RWPE1 (cell line): ENCODE measurements at regions not wholly inside any gene's neighbourhood (a gene's known extent, or its start where the extent isn't known, plus 50 kb on each side); places are given as distances from the start of the nearest gene placed in this dataset.

Experiments used
- CTCF ChIA-PET: fragments of 350-600 bp; sonication (Branson Sonifier 250); formaldehyde crosslinking; extraction: SDS; loops from one replicate; lab custom pipeline; 2021; lab: Yijun Ruan, JAX
- POLR2A ChIA-PET: fragments of 400-600 bp; formaldehyde crosslinking; extraction: SDS; loops from one replicate; lab custom pipeline; 2020; ENCODE audit warnings: antibody characterized with exemption; ENCODE audit not compliant: low non-redundant PET; lab: Yijun Ruan, JAX
- DNase-seq: peaks from one replicate; pipeline ENCODE4 v3.0.0; 2012; ENCODE audit warnings: low spot score
- H3K27ac ChIP-seq: fragments of 450-650 bp; 2 replicates; pipeline ENCODE4 v1.5.1; 2017
- TF ChIP-seq, protein P1 (sequence below): fragments of 450-650 bp; conservative IDR thresholded peaks from 2 replicates; pipeline ENCODE4 v1.5.1; 2017; ENCODE audit warnings: low read depth, mild to moderate bottlenecking

DNA sequence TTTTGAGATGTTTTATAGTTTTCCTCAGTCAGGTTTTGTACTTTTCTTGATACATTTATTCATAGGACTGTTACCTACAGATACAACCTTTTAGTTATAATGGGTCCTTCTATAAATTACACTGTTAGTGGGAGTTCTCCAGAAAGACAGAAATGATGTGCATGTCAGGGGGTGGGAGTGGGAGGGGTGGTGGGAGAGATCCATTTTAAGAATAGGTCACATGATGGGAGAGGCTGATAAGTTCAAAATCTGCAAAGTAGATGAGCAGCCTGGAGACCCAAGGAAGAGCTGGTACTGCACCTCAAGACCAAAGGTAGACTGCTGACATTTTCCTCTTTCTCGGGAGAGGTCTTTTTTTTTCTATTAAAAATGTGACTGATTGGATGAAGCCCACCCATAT, 408.0 kb upstream of the GJE1 start:
- ChIA-PET CTCF (no interaction called here), POLR2A (no interaction called here)
- H3K27ac ChIP-seq, result no peak overlapping the region
- no peak for DNase-seq
- TF ChIP-seq, protein P1, sequence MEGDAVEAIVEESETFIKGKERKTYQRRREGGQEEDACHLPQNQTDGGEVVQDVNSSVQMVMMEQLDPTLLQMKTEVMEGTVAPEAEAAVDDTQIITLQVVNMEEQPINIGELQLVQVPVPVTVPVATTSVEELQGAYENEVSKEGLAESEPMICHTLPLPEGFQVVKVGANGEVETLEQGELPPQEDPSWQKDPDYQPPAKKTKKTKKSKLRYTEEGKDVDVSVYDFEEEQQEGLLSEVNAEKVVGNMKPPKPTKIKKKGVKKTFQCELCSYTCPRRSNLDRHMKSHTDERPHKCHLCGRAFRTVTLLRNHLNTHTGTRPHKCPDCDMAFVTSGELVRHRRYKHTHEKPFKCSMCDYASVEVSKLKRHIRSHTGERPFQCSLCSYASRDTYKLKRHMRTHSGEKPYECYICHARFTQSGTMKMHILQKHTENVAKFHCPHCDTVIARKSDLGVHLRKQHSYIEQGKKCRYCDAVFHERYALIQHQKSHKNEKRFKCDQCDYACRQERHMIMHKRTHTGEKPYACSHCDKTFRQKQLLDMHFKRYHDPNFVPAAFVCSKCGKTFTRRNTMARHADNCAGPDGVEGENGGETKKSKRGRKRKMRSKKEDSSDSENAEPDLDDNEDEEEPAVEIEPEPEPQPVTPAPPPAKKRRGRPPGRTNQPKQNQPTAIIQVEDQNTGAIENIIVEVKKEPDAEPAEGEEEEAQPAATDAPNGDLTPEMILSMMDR, result no peak

DNA sequence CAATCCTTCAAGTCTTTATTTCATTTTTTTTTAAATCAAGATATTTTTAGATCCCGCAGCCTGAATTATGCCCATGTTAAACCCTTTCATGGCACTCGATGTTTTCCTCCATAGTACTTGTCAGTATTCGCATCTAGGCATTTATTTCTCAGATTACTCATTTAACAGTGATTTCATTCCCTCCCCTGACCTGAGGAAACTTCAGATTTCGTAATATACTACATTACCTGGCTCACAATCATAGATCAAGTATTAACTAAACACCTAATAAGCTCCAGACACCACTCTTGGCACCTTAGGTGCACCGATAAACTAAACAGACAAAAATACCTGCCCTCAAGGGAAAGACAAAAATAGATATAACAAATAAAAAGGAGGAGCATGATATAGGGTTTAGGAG, 413.2 kb upstream of the GJE1 start:
- peak; percentile 4 for DNase-seq
- TF ChIP-seq, protein P1, result no peak
- CTCF ChIA-PET, result interaction anchor here (0.6 to 1.5 kb wide), 3 partner anchors 13 to 73 kb away, joined by 3 to 4 read pairs (median 3); no protein-coding TSS in a partner anchor
- no peak overlapping the region for H3K27ac ChIP-seq
- POLR2A ChIA-PET, result no interaction called here

DNA sequence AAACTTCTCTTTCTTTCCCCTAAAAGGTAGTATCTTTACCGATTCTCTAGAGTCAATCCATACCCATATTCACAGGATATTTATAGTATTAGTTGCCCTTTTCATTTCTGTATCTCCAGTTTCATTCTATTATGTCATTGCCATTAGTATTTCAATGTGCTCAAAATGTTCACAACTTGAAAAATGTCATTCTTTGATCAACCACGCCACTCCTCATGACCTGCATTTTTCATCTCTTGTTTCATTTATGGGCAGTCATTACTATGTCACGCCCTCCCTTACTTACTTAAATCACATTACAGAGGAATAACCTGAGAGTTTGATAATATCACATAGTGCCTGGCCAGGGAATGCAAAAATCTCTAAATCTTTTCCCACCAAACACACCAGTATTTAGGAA, 427.3 kb upstream of the GJE1 start:
- ChIA-PET CTCF (no interaction called here), POLR2A (no interaction called here)
- TF ChIP-seq, protein P1, result no peak
- no peak overlapping the region for H3K27ac ChIP-seq
- DNase-seq, result no peak

DNA sequence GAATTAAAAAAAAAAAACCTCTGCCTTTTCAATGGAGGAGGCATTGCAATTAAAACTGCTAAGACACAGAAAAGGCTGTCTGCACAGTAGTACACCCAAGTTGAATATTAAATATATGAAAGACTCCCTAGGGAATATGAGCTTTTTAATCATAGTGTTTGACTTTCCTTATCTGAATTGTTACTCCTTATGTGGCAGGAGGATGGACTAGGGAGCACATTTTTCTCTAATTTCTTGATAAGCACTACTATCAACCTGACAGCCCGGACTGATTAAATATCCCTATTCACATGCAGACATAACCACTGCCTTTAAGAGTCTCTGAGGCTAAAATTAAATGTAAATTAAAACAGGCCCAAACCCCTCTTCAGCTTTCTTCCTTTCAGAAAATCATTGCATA, 428.6 kb upstream of the GJE1 start:
- no peak overlapping the region for H3K27ac ChIP-seq
- TF ChIP-seq, protein P1, result no peak
- ChIA-PET CTCF (no interaction called here), POLR2A (no interaction called here)
- DNase-seq, result no peak

DNA sequence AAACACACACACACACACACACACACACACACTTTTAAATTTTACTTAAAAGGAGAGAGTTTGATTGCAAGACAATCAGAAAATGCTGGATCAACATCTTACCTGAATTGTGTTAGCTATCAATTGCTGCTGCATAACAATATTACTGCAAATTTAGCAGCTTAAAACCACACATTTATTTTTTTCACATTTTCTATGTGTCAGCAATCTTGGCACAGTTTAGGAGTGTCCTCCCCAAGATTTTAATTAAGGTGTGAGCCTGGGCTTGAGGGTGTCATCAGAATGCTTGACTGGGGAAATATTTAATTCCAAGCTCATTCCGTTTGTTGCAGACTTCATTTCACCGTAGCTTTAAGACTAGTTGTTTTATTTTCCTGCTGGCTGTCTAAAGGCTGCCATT, 431.0 kb upstream of the GJE1 start:
- TF ChIP-seq, protein P1, result no peak
- DNase-seq, result no peak
- ChIA-PET CTCF (no interaction called here), POLR2A (no interaction called here)
- no peak overlapping the region for H3K27ac ChIP-seq

DNA sequence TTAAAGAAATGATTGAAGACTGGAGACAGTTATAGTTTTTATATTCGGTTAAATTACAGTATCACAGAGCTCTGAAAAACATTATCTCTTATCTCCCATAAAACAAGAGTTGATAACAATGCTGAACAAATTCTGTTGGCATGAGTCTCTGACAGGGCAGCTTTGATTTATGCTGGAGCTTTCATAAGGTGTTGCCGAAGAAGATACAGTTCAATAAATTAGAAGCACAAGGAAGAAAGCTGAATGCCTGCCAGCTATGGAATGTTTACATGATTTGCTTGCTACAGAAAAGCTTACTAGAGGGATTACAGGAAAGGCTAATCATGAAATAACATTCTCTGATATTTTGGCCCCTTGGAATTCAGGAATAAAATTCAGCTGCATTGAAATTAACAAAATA, 431.9 kb upstream of the GJE1 start:
- no peak overlapping the region for H3K27ac ChIP-seq
- CTCF ChIA-PET, result interaction anchor here (0.6 kb wide), 1 partner anchor 427 kb away, joined by 3 read pairs; no protein-coding TSS in a partner anchor
- DNase-seq, result no peak
- POLR2A ChIA-PET, result no interaction called here
- TF ChIP-seq, protein P1, result no peak
